Fibroblast of lung (primary cell): ENCODE measurements at regions not wholly inside any gene's neighbourhood (a gene's known extent, or its start where the extent isn't known, plus 50 kb on each side); places are given as distances from the start of the nearest gene placed in this dataset.
A peak's percentile ranks its signal among the peaks of the same experiment; 100 is the strongest.

ENCODE experiments used
- DNase-seq, 2 donors: peaks; one replicate each; pipeline versions ENCODE4 v3.0.0 to v3.0.0-alpha.2; 2010; ENCODE audit warnings: low read depth in 2 of 2
- H2AFZ ChIP-seq: 2 replicates; pipeline ENCODE4 v1.5.1; 2012; ENCODE audit warnings: low read length, control low read depth, inconsistent platforms
- H3K27ac ChIP-seq: 2 replicates; pipeline ENCODE4 v1.5.1; 2011; ENCODE audit warnings: low read length, control low read depth; ENCODE audit not compliant: insufficient read depth
- H3K27me3 ChIP-seq: 2 replicates; pipeline ENCODE4 v1.5.1; 2011; ENCODE audit warnings: mild to moderate bottlenecking, low read length; ENCODE audit not compliant: control insufficient read depth, insufficient read depth
- H3K36me3 ChIP-seq: 2 replicates; pipeline ENCODE4 v1.5.1; 2011; ENCODE audit warnings: low read length; ENCODE audit not compliant: control insufficient read depth, insufficient read depth
- H3K4me1 ChIP-seq: 2 replicates; pipeline ENCODE4 v1.5.1; 2011; ENCODE audit warnings: low read length; ENCODE audit not compliant: control insufficient read depth, insufficient read depth; ENCODE audit errors: extremely low read depth
- H3K4me2 ChIP-seq: 2 replicates; pipeline ENCODE4 v1.5.1; 2011; ENCODE audit warnings: low read length, control low read depth; ENCODE audit not compliant: insufficient read depth; ENCODE audit errors: extremely low read depth
- H3K4me3 ChIP-seq, 4 experiments: fragments of 200-600 bp in 1 of 4; sonication (generic) in 1 of 4; replicated peaks in 1 of 4; 2 replicates each; pipeline ENCODE4 v1.5.1; 2011 to 2016; ENCODE audit warnings: low read length in 4 of 4, low read depth in 3 of 4, mild to moderate bottlenecking in 3 of 4, control low read depth in 2 of 4, inconsistent platforms in 1 of 4, mixed read lengths in 1 of 4; ENCODE audit not compliant: insufficient read depth in 1 of 4; ENCODE audit errors: control extremely low read depth in 1 of 4
- H3K79me2 ChIP-seq: 2 replicates; pipeline ENCODE4 v1.5.1; 2012; ENCODE audit warnings: mild to moderate bottlenecking, low read length, inconsistent platforms; ENCODE audit not compliant: control insufficient read depth, insufficient read depth
- H3K9ac ChIP-seq: 2 replicates; pipeline ENCODE4 v1.5.1; 2011; ENCODE audit warnings: mild to moderate bottlenecking, low read length, control low read depth; ENCODE audit not compliant: insufficient read depth
- H3K9me3 ChIP-seq: 2 replicates; pipeline ENCODE4 v1.5.1; 2012; ENCODE audit warnings: low read depth, low read length; ENCODE audit not compliant: control insufficient read depth, insufficient read depth
- H4K20me1 ChIP-seq: 2 replicates; pipeline ENCODE4 v1.5.1; 2011; ENCODE audit warnings: low read length; ENCODE audit not compliant: control insufficient read depth, insufficient read depth; ENCODE audit errors: extremely low read depth
- EZH2 ChIP-seq: IDR thresholded peaks from 2 replicates; pipeline ENCODE4 v1.5.1; 2012; ENCODE audit warnings: low read length, control low read depth, mild to moderate bottlenecking; ENCODE audit errors: missing control alignments
- TF ChIP-seq, protein P1 (sequence below), 2 donors: IDR thresholded peaks in 1 of 2; conservative IDR thresholded peaks in 1 of 2; 1 replicate in 1 of 2; 2 replicates in 1 of 2; pipeline ENCODE4 v1.5.1; 2011 to 2012; ENCODE audit warnings: low read length in 2 of 2, control low read depth in 1 of 2, inconsistent platforms in 1 of 2, low read depth in 1 of 2, mild to moderate bottlenecking in 1 of 2

DNA sequence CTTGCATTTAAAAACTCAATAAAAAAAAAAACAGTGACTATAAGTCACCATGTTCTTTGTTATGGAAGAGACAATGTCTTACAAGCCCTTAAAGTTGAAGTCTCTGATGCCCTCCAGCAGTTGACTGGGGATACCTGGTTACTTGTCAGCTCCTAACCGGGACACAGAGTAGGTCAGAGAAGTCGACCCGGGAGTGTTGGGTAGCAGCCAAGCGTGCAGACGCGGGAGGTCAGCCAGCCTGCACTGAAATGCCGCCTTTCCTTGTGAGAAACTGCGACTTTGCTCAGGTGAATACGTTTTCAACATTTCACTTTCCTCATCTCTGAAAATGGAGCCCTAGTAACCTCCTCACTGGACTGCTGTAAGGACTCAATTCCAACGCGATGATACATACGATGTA is 81.8 kb downstream of the F11 start:
- no peaks in the 10 kb centered on the region for H4K20me1 ChIP-seq

DNA sequence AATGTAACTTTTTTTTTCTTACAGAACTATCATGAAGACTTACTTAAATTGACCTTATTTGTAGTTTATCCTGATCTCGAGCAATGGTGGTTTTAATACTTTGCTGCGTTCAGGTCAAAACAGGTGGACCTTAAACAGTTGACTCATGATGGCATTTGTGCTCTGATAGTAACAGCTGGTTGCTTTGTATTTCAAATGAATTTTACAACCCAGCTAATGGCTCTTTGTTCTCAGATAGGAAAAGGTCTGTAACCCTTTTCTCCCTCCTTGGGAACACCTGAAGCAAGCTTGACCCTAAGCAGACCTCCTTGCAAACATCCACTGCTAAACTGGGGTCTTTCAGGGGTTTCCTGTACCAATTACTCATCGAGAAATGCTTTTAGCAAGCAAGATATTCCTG is 79.2 kb downstream of the F11 start:
- Histone ChIP-seq H2AFZ (no peak overlapping the region), H3K4me2 (no peak overlapping the region), H3K9me3 (no peaks in the 10 kb centered on the region), H3K36me3 (no peaks in the 10 kb centered on the region), H3K4me3 (no peak overlapping the region), H3K27me3 (no peaks in the 10 kb centered on the region), H3K9ac (no peak overlapping the region), H3K27ac (no peak overlapping the region), H3K4me1 (no peaks in the 10 kb centered on the region), H3K79me2 (no peaks in the 10 kb centered on the region), H4K20me1 (no peaks in the 10 kb centered on the region)
- no peak for DNase-seq
- TF ChIP-seq, protein P1, sequence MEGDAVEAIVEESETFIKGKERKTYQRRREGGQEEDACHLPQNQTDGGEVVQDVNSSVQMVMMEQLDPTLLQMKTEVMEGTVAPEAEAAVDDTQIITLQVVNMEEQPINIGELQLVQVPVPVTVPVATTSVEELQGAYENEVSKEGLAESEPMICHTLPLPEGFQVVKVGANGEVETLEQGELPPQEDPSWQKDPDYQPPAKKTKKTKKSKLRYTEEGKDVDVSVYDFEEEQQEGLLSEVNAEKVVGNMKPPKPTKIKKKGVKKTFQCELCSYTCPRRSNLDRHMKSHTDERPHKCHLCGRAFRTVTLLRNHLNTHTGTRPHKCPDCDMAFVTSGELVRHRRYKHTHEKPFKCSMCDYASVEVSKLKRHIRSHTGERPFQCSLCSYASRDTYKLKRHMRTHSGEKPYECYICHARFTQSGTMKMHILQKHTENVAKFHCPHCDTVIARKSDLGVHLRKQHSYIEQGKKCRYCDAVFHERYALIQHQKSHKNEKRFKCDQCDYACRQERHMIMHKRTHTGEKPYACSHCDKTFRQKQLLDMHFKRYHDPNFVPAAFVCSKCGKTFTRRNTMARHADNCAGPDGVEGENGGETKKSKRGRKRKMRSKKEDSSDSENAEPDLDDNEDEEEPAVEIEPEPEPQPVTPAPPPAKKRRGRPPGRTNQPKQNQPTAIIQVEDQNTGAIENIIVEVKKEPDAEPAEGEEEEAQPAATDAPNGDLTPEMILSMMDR (conservative IDR thresholded peaks at IDR 0.05 in 1 of 2, IDR thresholded peaks at IDR 0.05 in 1 of 2; ENCODE audit: low read depth in 1 of 2, low read length in 2 of 2): no peak

More for the DNA sequence above, 81.8 kb downstream of the F11 start:
- no peak for TF ChIP-seq EZH2
- TF ChIP-seq, protein P1 (conservative IDR thresholded peaks at IDR 0.05 in 1 of 2, IDR thresholded peaks at IDR 0.05 in 1 of 2; ENCODE audit: low read depth in 1 of 2, low read length in 2 of 2): no peak
- Histone ChIP-seq H3K79me2 (no peaks in the 10 kb centered on the region), H3K4me1 (no peaks in the 10 kb centered on the region), H3K27me3 (no peaks in the 10 kb centered on the region), H2AFZ (no peak overlapping the region), H3K27ac (no peak overlapping the region), H3K4me2 (no peak overlapping the region), H3K4me3 (no peak overlapping the region), H3K36me3 (no peaks in the 10 kb centered on the region), H3K9me3 (no peaks in the 10 kb centered on the region), H3K9ac (no peak overlapping the region)
- DNase-seq: no peak

DNA sequence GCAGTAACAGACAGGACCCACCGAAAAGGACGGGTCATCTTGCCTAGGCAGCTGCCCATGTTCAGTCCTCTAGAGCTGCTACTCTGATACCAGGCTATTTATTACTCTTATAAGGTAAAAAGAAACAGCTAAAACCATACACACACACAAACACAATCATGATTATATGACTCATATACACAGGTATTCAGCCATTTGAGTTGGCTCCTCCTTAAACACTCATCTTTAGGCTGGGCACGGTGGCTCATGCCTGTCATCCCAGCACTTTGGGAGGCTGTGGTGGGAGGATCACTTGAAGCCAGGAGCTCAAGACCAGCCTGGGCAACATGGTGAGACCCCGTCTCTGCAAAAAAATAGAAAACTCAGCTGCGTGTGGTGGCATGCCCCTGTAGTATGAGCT is 76.6 kb downstream of the F11 start:
- Histone ChIP-seq H4K20me1 (no peaks in the 10 kb centered on the region), H3K9me3 (no peaks in the 10 kb centered on the region), H3K4me1 (no peaks in the 10 kb centered on the region), H3K36me3 (no peaks in the 10 kb centered on the region), H3K9ac (no peak overlapping the region), H3K79me2 (no peaks in the 10 kb centered on the region), H3K4me2 (no peak overlapping the region), H2AFZ (no peak overlapping the region), H3K27ac (no peak overlapping the region), H3K4me3 (no peak overlapping the region), H3K27me3 (no peaks in the 10 kb centered on the region)
- peak in 1 of 2 donors; percentile 1 for DNase-seq
- TF ChIP-seq, protein P1 (conservative IDR thresholded peaks at IDR 0.05 in 1 of 2, IDR thresholded peaks at IDR 0.05 in 1 of 2; ENCODE audit: low read depth in 1 of 2, low read length in 2 of 2): no peak
- TF ChIP-seq EZH2: no peak
